Hippocampal formation (tissue), 2 donors: ENCODE measurements at regions not wholly inside any gene's neighbourhood (a gene's known extent, or its start where the extent isn't known, plus 50 kb on each side); places are given as distances from the start of the nearest gene placed in this dataset.
"Not testable (repeated sequence)": the region's sequence is repeated elsewhere in the genome, so short reads cannot be mapped to it uniquely, and the experiment has no call there.

ENCODE experiments used
- DNase-seq, 2 donors: peaks; one replicate each; lab custom pipeline; 2025; lab: John Stamatoyannopoulos, UW

DNA sequence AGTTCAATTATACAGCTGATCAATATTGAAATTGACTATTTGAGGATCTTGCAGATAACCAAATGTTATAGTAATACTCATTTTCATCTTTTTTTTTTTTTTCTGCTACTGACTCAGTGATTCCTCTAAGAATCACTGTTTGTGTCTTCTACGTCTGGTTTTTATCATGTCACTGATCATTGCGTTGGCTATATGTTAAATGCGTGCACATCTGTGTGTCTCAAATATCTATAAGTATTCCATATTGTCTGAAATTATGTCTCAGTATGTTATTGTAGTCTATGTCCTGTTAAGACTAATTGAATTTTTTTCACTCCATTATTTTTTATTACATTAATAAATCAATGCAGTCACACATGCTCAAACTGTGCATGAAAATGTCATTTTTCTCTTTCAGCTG is 200.5 kb downstream of the PCDH20 start:
- no peak for DNase-seq

DNA sequence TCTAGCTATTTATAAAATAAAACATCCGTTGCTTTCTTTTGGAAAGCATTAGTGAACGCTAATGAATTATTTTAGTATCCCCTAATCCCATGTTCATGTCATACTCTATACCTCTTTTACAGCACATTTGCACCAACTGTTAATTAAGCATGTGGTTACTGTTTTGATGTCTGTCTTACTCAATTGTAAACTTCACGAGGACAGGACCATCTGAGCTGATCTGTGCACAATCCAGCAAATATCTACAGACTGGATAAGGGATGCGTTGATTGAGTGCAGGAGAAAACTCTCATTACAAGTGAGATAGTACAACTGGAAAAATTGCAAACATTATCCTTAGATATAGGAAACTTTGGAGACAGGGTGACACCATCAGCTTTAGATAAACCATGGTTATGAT is 201.1 kb downstream of the PCDH20 start:
- no peak for DNase-seq

DNA sequence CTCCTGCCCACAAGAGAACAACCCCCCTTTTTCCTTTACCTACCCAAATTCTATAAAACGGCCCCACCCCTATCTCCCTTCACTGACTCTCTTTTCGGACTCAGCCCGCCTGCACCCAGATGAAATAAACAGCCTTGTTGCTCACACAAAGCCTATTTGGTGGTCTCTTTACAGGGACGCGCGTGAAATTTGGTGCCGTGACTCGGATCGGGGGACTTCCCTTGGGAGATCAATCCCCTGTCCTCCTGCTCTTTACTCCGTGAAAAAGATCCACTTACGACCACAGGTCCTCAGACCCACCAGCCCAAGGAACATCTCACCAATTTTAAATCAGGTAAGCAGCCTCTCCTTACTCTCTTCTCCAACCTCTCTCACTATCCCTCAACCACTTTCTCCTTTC is 209.8 kb downstream of the PCDH20 start:
- not testable (repeated sequence) for DNase-seq

GRCh38 chr13:61204025-61204424 is 211.6 kb downstream of the PCDH20 start:
- DNase-seq = no peak

GRCh38 chr13:61202042-61202441 is 213.6 kb downstream of the PCDH20 start:
- DNase-seq = no peak

GRCh38 chr13:61192826-61193225 is 222.8 kb downstream of the PCDH20 start:
- DNase-seq = no peak

GRCh38 chr13:61188057-61188456 is 227.6 kb downstream of the PCDH20 start:
- no peak for DNase-seq

DNA sequence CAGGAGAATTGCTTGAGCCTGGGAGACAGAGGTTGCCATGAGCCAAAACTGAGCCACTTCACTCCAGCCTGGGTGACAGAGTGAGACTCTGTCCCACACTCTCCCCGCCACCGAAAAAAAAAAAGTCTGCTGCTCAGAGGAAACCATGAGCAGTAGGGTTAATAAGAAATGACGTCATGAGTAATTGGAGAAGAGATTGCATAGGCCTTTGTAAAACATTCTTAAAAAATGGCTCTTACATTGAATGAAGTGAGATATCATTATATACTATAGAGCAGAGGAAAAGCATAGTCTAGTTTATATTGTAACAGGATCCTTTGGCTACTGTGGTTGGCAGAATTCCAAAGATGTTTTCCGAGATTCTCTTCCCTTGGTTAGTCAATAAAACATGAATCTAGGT is 228.2 kb downstream of the PCDH20 start:
- DNase-seq = no peak

GRCh38 chr13:61183670-61184069 is 232.0 kb downstream of the PCDH20 start:
- DNase-seq = no peak

- no peak for DNase-seq
These were observed 235.4 kb downstream of the PCDH20 start for GRCh38 chr13:61180234-61180633.

DNA sequence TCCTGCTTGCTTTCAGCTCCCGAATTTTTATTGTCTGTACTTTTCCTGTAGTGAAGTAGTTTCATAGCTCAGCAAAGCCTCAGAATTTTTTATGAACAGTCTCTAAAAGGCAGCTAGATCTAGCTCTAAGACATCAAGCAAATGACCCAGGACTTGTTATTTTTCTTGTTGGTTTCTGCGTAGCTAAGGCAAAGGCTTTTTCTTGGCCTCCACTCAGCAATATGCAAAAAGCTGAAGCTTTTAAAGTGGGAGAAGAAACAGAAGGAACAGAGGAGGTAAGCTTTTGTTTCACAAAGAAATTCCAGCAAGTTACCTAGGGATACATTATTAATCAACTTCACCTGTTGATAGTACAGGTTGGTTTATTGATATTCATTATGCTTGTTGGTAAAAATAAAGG is 235.9 kb downstream of the PCDH20 start:
- no peak for DNase-seq

- peak; percentile 47 to 52 for DNase-seq
These were observed 244.8 kb downstream of the PCDH20 start for GRCh38 chr13:61170856-61171255.

DNA sequence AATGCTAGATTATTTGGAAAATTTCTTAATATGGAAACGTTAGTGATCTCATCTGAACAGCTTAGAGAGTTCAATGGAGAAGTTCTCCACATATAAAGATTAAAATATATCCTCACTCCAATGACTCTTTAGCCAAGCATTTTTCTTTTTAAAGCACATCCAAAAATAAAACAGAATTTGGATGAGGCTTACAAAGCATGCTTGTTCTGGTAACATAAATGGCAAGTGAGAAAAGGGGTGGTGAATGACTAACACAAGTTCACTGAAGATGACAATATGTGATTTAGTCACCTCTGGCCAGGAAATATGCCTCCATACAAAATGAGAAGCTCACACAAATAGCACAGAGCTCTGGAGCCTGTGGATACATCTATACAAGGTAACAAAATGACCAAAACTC is 253.0 kb downstream of the PCDH20 start:
- DNase-seq = no peak

DNA sequence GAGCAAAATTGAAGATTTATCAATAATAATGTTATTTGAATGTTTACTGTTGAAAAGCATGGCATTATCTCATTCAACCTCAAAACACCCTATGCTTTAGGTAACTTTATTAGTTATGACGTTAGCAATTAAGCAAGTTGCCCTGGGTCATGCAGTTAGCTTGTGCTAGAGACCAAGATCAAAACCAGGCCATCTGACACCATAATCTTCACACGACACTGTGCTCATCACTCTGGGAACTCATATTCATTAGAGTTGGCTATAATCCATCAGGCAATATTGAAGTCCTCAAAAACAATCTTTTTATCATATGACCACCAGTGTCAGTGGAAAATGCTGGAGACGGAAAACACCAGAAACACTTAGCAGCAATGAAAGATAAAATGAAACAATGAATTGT is 253.5 kb downstream of the PCDH20 start:
- DNase-seq = no peak

- DNase-seq = no peak
These were observed 258.9 kb downstream of the PCDH20 start for GRCh38 chr13:61156753-61157152.

DNA sequence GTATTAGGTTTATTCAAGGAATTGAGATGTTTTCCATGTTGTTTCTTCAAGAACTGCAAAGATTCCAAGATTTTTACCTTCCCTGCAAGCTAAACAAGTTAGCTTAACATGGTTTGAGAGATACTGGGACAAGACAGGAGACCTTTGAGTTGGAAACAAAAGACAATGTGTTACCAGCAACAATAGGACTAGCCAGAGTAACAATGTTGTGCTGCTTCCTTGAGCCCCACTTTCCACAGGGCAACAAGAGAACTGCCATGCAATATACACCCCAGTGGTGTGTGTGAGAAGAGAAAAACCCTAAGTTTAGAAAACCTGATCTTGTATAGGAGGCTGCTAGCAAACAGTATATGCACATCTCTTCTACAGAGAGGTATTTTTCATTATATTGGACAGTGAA is 264.6 kb downstream of the PCDH20 start:
- no peak for DNase-seq

DNA sequence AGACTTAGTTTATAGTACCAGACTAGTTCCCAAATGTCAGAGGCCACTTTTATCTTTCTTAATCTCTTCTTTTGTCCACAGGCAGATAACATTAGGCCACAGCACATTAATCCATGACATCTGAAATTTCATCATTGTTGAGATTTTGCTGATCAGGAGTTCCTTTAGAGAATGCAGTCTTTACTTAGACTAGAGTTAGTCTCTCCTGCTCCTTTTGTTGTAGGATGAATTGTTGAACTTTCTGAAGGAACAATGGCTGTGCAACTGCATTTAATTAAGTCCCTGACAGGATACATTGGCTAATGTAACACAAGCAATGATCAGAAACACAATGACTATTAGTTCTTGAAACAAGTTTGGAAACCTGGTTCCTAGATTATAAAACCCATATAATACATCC is 266.3 kb downstream of the PCDH20 start:
- no peak for DNase-seq

DNA sequence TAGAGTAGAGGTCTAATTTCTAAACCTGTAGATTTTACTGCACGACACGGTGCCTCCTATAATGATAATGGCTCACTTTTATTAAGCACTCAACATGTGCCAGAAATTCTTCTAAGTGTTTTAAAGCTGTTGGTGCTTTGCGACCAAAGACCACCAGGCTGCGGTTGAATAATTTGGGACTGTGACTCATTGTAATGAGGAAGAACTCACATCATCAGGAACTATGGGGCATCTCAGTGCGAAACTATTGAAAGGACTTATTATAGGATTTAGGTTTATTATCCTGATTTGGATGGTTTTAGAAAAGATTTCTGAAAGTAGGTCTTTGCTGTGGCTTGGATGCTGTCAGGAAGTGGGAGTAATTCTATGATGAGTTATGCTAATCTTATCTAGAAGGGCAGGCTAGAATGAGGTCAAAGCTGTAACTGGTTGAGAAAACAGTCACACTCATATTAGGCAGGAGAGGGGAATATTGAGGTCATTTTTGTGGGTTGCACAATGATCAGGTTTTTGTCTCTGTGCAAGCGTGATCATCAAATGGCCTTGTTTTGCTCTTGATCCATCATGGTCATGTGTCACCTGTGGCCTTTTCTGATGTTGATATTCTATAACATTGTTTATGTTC is 266.8 kb downstream of the PCDH20 start:
- DNase-seq = no peak

GRCh38 chr13:61148211-61148610 is 267.4 kb downstream of the PCDH20 start:
- no peak for DNase-seq

- no peak for DNase-seq
These were observed 269.1 kb downstream of the PCDH20 start for GRCh38 chr13:61146571-61146970.

DNA sequence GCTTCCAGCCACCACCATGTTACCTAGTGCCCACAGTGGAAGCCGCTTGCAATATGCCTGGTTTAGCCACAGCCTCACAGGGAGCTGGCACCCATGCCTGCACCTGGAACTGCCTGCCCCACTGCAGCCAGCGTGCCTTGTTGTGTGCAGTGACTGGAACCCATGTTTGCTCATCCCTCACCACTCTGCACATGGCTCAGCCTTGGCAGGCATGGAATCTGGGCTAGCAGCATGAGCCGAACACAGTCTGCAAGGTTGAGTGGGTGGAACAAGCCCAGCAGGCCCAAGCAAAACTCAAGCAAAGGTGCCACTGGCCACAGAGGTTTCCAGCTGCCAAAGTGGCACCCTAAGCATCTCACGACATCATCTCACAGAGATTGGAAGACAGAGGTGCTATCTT is 269.5 kb downstream of the PCDH20 start:
- DNase-seq = no peak

- no peak for DNase-seq
These were observed 270.6 kb downstream of the PCDH20 start for GRCh38 chr13:61144834-61145593.

- no peak for DNase-seq
These were observed 271.3 kb downstream of the PCDH20 start for GRCh38 chr13:61144301-61144700.

GRCh38 chr13:61142506-61142905 is 273.1 kb downstream of the PCDH20 start:
- peak in 1 of 2 donors; percentile 20 for DNase-seq
